HG02763 (cell line): ENCODE measurements at regions not wholly inside any gene's neighbourhood (a gene's known extent, or its start where the extent isn't known, plus 50 kb on each side); places are given as distances from the start of the nearest gene placed in this dataset.

Experiments
- ATAC-seq: cut with Tn5 transposase; IDR thresholded peaks from one replicate; pipeline ENCODE4 v1.9.1; 2021; ENCODE audit warnings: mild to moderate bottlenecking, moderate library complexity; ENCODE audit not compliant: unreplicated experiment

DNA sequence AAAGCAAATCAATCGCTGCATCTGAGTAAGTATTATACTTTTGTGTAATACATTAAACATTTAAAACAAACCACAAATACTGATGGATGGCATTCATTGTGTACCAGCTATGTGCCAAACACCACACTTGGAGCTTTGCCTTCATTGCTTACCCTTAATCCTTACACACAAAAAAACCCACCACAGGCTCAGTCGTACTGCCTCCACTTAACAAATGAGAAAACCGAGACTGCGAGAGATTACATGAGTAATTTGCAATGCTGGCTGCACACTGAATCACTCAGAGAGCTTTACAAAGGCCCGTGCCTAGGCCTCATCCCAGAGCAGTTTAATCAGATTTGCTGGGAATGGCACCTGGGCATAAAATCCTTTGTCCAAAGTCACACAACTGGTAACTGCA, 130.5 kb downstream of the EDN1 start:
- no peak for ATAC-seq

DNA sequence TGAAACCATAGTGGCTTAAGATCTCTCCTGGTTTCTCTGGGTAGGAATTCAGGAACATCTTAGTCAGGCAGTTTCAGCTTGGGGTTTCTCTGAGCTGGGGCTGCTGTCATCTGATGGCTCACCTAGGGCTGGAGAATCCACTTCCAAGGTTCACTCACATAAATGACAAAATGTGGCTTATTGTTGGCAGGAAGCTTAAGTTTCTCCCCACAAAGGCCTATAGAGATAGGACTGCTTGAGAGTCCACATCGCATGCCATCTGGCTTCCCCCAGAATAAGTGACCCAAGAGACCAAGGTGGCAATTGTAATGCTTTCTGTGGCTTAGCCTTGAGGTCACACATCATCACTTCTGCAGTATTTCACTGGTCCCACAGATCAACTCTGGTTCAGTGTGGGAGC, 131.4 kb downstream of the EDN1 start:
- ATAC-seq, result no peak

DNA sequence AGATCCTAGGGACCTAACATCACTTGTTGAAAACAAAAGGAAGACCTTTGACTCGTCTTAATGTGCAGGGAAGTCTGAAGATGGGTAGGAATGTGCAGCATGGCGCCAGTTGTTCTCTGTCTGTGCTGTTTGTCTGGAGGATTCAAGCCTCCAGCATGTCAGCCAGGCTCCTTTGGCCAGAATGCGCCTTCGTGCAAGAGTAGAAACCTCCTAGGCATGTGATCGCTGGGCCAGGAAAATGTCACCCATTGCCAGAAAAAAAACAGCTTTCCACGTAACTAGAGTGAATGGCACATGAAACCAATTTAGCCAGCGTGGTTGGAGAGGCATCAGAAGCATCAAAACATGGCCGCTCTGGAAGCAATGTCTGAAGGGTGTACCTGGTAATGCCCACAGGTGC, 132.7 kb downstream of the EDN1 start:
- ATAC-seq, result no peak

DNA sequence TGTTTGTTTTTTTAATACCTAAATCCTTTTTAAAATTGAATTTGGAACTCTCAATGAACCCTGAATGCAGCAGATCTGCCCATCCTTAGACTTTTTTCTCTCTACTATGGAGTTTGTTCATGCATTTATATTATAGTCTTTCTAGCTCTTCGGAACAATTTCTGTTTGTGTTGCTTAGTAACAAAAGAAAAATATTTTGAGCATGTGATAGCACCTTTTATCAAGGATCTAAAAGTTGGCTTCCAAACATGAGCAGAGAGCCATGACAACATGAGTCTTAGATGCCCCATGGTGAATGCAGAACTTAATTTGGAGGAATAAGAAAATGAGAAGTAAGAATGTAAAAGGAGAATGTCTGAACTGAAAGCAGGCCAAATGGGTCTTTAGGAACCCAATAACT, 133.7 kb downstream of the EDN1 start:
- no peak for ATAC-seq

DNA sequence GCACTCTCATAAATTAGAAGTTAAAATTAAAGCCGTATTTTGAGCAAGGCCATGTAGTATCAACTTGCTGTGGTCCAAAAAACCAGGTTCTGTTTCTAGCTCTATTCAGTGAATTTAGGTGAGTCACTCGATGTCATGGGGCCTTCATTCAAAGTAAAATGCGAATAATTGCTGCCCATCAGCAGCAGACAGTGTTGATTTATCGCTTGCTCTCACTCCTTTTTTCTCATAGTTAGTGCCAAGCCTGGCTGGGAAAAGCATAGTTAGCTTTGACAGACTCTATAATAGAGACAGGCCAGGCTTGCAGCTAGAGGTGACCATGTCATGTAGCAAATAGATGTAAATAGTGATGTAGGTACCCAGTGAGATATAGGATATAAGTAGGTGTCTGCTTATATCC, 136.0 kb downstream of the EDN1 start:
- no peak for ATAC-seq

DNA sequence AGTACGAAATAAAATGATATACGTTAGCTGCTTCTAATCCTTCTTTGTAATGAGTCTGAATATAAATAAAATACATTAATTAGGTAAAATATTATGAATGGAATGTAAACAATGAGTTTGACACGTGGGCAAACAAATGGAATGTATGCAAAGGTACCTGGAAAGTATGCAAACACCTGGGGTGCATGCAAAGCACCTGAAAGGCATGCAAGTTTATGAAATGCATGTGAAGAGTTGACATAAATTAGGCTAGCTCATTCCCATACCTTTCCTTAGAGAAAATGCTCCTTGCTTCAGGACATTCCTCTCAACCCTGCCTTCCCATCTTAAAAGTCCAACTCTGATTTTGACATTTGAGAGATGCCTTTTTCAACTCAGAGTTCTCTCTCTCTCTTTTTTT, 140.9 kb downstream of the EDN1 start:
- no peak for ATAC-seq

DNA sequence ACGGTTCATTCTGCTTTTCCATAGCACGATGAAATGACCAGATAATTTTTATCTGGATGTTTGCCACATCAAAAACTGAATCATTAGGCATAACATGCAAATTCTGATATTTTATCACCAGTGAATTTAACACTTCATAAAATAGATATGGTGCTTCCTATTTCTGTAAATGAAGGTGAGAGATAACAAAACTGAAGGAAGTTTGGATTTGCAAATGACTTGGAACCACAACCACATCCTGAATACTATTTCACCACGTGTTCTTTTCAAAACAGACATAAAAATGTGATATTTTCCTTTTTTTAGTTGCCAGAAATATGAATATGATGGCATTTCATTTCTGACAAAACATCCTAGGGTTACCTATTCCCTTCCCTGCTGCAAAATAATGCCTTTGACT, 146.1 kb downstream of the EDN1 start:
- no peak for ATAC-seq

DNA sequence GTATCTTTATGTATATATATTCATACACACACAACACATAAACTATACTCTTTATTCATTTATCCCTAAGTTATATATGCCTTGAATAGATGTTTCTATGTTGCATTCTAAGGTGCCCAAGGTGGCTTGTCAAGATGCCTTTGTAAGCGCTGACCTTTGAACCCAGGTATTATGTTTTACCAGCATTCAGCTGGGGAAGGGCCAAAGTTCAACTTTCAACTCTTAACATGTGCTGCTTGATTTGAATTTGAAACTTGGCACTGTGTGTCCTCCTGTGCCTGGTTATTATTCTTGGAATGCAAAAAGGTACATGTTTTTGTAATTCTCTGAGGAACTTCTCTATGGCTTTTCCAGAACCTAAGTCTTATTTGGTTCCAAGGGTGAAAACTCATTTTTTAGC, 146.5 kb downstream of the EDN1 start:
- no peak for ATAC-seq

DNA sequence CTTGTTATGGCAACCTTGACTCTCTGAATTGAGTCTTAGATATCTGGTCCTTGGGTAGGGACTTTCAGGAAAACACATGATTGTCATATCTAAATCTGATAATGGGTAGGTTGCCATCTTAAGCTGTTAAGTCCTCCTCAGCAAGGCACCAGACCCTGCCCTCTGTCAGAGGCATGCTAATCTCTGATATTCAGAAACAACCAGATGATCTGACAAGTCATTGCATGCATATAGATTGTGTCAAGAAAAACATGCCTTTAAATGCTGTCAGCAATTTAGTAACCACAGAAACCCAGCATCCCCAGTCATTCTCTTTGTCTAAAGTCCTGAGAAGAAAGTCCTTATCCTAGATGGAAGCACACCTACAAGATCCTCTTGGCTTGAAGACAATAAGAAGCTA, 149.1 kb downstream of the EDN1 start:
- ATAC-seq, result no peak

DNA sequence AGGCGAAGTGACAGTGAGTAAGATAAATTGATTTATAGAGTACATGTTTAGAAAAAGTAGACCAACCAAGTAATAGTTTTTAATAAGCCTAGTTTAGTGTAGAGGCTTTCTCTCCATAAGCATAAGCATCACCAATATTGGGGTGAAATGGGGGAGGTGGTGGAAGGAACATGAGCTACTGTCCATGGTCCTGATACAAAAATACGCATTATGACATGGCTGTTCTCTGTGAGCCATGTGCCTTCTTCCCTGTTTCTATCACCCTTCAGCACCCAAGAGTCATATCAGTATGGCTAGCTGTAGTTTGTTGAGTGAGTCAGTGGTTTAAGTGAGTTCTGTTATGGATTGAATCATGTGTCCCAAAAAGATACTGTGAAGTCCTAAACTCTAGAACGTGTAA, 150.8 kb downstream of the EDN1 start:
- ATAC-seq, result no peak

DNA sequence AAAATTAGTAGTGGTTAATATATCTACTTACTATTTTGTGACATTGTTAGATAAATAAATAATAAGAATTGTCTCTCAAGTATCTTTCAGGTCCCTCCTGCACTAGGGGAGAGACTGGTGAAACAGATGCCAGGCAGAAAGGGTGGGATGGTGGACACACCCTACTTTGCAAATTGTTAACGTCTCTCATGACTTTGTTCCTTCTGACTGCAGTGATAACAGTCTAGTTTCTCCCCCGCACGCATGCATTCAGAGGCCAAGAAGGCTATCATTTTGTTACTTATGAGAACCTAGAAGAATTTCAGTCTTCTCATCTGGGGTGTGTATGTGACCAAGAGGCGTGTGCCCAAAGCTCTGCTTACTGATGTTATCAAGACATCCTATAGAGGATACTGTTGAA, 152.3 kb downstream of the EDN1 start:
- ATAC-seq, result no peak

DNA sequence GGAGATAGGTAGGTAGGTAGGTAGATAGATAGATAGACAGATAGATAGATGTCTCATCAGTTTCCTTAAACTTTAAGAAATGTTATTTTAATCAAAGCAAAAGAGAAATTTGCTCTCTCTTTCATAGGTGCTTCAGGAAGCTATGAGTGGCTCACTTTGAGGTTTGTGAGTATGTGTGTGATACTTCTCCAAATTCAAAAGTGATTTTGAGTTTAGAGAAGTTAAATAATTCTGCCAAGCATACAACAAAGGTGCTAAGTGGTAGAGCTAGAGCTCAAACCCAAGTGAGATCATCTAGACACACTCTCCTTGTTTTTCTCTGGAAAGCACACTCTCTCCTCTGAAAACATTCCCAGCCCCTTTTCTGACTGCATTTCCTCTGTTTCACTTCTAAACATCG, 156.2 kb downstream of the EDN1 start:
- no peak for ATAC-seq

DNA sequence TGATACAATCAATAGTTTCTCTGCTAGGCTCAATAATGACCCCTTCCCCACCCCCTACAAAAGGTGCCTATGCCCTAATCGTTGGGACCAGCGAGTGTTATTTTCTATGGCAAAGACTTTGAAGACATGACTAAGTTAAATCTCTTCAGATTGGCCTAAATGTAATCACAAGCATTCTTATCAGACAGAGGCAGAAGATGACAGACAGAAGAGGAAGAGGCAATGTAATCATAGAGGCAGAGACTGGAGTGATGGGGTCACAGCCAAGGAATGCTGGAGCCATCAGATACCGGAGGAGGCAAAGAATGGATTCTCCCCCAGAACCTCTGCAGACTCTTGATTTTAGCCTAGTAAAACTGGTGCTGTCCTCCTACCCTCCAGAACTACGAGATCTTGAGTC, 159.3 kb downstream of the EDN1 start:
- no peak for ATAC-seq

DNA sequence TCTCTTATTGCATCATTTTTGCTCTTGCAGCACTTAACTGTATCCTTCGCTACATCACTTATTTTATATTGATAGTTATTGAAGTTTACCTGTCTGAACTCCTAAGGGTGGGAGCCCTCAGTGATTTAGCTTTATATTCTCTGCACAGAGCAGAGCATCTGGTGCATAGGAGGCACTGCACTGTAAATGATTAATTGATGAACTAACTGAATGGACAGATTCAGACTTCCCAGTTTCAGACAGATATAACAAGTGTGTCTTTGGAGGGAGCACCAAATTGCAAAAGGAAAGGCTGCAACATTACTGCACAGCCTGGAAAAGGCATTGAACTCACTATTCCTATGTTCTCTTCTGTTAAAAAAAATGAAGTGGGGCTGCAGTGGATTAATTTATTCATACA, 160.3 kb downstream of the EDN1 start:
- ATAC-seq, result no peak

DNA sequence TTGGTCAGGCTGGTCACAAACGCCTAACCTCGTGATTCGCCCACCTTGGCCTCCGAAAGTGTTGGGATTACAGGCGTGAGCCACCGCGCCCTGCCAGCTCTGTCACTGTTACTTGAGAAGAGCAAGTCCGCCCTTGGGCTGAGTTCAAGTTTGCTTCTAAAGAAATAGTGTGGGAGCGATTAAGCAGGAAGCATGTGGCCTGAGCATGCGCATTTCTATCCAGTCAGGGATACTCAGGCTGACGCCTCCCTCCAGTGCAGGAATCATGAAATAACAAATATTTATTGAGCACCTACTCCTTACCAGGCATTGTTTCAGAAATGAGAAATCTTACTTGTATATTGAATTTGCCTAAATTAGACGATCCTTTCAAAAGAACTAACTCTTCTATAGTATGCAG, 166.2 kb downstream of the EDN1 start:
- no peak for ATAC-seq

DNA sequence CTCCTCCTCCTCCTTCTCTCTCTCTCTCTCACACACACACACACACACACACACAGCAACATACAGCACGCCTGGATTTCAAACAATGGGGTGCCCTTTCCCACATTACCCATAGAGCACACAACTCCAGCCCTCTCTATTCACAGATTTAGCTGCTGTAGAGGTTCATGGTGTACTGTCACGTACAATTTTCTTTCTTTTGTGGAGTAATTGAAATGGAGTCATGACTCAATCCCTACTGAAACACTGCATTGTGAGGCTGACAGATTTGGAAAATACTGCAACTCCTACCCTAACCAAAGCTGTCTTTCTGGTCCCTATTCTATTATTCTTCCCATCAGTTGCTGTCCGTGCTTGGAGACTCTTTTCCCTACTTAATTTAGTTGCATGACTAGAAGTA, 166.9 kb downstream of the EDN1 start:
- no peak for ATAC-seq

DNA sequence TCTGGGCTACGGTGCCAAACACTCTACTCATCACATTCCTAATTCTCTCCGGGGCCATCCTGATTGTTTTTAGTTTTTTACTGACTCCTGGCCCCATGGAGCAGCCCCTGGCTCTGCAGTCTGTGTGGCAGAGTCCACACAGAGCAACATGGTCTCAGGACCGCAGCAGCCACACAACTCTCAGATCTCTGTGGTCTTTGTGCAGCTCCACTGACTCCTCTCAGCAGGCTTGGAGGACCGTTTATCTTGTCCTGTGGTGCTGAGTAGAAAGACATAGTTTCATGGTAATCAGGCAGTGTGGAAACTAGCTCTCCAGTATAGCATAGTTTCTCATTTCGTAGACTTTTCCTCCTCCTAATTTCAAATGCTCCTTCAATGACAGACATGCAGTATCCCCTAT, 168.4 kb downstream of the EDN1 start:
- no peak for ATAC-seq

DNA sequence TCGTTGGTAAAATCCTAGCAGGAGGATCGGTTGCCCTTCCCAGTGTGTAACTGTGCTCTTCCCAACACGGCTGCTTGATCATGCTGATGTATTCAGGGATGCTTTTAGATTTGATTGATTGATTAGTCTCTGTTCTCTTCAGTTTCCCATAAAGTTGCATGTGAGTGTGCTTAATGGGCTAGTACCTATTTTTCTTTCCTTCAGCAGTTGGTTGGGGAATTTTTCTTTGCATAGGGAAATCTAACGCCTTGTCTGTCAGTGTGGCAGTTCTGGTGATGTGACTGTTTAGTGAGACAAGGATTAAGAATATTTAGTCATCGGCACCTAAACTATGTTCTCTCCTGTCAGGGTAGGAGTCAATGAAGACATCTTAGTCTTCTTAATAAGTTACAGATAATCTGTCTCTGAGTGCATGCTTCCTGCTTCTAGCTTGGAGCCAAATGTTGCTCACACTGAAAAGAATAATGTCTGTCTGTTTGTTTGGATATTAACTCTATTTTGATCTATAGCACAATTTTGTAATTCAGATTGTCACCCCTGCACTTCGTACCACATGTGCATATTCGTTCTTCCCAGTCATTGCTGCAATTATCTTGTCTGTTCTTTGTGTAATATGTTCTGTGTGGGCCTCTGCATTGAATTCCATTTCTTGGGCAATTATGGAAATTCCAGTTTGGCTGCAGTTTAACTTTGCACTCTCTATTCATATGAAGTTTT, 169.9 kb downstream of the EDN1 start:
- no peak for ATAC-seq

DNA sequence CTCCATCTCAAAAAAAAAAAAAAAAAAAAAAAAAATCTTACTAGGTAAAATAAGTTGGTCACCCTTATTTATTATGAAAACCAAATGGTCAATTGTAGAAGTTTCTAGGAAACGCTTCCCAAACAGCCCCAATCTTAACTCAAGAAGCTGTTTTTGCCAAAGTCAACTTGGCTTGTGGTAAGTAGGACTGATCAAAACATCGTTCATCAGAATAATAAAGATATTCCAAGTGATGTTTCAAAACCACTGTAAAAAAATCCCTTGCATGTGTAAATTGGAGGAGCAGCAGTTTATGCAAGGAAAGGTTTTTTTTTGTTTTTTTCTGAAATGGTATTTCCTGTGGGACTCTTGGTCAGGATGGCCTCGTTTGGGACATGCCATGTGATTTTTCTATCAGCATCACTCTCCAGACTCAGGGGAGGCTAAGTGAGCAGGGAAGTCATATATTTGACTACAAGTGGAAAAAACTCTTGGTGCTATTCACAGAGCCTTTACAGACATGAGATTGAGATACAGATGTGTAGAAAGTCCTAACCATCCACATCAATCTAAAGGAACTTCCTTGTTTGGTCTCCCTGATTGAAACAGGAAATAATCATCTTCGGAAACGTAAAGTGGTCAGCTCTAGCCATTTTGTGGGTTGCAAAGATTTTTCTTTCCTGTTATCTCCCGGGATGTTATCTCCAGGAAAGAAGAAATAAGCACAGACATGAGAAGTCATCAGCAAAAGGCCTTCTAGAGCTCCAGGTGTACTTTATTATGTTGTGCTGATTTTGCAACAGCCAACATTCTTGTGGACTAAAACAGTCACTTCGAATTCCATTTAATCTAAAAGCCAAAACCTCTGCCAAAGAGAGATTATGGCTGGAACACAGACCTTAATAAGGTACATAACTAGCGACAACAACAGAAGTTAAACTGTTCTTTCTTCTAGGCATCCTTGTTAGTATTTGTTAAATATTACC, 177.8 kb downstream of the EDN1 start:
- ATAC-seq, result no peak

DNA sequence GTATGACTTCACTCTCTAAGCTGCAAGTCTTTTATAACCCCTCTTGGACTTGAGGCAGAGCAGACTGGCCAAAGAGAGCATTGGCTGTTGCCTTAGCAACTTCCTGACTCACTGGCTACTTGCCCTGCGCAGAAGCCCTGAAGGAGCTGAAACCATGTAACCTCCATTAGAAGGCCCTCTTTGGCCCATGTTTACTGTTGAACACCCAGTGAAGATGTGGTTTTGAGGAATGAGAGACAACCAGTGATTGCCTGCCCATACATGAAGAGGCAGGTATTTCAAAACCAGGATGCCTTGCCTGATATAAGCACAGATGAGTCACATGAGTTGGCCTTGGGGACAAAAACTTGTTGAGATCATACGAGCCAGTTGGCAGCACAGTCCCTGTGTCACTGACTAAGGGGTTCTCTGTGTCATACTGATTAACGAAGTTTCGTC, 182.5 kb downstream of the EDN1 start:
- no peak for ATAC-seq

DNA sequence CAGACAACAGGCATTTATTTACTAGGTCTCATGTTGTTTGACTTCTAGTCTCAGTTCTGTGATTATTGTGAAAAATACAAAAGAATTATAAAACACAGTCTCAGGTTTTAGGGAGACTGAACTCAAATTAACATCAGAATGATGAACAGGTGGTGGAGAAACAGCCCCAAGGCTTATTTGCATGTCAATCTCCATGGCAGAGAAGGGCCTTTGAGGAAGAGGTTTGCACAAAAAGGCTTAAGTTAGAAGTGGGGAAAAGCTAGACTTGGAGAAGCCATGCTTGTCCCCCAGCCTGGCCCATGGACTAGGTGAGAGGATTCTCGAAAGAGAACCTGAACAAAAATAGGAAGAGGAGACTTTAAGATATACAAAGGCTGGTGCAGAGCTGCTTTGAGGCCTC, 183.3 kb downstream of the EDN1 start:
- ATAC-seq, result no peak
